Fibroblast of skin of right biceps (primary cell): ENCODE measurements at regions not wholly inside any gene's neighbourhood (a gene's known extent, or its start where the extent isn't known, plus 50 kb on each side); places are given as distances from the start of the nearest gene placed in this dataset.
"Not testable (repeated sequence)": the region's sequence is repeated elsewhere in the genome, so short reads cannot be mapped to it uniquely, and the experiment has no call there.

Experiments used
- DNase-seq: peaks from one replicate; pipeline ENCODE4 v3.0.0-alpha.2; 2013

DNA sequence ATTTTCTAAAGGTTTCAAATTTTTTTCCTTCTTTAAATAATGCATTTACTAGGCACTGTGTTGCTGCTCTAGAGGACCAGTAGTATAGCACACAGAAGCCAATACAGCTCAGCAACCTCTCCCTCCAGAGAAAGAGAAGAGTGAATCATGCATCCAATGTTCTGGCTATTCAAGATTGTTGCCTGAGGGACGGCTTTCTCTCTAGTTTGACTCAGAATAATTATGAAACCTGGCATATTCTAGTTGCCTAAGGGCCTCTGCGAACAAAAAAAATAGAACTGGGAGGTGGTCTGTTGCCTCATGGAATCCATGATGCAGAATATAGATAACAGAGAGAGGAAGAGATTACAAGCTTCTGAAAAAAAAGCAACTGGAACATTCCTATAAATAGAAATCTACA lies 1233.3 kb upstream of the PABPC4L start:
- DNase-seq: no peak

DNA sequence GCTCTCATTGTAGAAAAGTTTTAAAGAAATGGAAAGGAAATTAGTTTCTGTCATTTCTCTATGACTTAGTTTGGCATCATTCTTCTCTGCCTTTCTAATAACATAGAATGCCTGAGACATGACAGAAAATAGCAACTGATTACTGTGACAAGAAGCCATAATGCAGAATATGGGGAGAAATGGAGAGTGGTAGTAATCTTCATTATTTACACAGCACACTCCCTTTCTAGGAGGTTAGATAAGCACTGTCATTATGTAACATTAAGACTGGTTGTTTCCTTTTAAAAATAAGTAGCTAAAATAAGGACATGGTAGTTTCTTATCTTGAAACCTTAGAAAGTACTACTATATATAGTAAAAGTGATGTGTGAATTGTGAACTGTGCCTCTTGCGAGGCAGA lies 1227.9 kb upstream of the PABPC4L start:
- no peak for DNase-seq

DNA sequence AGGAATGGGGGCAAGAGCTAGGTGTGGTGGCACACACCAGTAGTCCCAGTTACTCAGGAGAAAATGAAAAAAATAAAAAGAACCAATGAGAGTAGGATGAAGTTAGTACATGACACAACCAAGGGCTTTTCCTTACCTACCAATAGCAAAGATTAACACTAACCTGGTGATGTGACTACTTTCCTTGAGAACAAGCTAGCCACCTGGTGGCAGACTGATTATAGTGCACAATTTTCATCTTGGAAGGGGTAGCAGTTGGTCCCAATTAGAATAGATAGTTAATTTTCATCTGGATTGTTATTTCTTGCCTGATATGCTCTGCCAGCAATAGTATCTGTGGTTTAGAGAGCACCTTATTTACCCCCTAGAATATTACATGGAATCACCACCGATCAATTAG lies 1216.8 kb upstream of the PABPC4L start:
- DNase-seq: peak; percentile 18

DNA sequence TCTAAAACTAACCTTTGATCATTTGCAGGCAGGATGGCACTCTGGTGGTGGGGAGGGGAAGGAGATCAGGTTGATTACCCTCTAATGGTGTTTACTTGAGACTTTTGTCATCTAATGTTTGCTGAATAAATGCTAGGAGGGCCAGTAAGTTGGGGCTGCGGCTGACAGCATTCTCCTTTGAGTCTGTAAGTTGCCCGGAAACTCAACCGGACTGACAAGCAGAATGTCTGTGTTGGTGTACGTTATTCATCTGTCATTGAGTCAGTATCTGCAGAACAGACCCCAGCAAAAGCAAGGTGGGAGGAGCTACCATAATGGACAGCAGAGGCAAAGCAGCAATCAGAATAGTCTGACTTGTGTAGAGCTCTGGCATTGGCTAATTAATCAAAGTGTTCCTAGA lies 1210.6 kb upstream of the PABPC4L start:
- DNase-seq: no peak

DNA sequence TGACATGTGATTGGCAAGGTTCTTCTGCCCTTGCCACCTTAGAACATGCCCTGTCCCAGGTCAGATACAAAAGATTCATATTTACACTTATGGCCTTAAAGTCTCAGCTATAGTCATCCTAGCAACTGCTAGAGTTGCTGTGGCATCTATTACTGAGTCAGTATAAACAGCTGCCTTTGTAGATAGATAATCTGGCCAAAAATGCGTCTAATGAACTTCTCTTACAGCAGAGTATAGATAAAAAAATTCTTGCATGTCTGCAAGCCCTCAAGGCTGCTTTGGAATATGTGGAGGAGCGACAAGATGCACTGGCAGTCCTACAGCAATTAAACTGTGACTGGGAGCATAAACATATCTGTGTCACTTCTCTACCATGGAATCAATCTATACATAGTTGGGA lies 1209.7 kb upstream of the PABPC4L start:
- no peak for DNase-seq

DNA sequence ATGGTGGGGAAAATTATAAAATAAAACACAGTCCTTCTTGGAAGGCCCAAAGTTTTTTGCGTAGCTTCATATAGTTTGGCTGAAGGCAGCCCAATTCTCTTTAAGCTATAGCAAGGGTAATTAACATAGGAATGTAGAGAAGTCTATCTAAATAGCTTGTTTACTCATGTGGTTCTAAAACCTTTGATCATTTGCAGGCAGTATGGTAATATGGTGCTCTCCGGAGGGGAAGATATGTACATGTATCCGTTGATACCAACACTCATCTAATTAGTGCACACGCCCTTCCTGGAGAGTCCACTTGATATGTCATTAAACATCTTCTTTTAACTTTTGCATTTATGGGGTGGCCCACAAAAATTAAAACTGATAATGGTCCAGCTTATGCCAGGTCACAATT lies 1207.7 kb upstream of the PABPC4L start:
- not testable (repeated sequence) for DNase-seq

DNA sequence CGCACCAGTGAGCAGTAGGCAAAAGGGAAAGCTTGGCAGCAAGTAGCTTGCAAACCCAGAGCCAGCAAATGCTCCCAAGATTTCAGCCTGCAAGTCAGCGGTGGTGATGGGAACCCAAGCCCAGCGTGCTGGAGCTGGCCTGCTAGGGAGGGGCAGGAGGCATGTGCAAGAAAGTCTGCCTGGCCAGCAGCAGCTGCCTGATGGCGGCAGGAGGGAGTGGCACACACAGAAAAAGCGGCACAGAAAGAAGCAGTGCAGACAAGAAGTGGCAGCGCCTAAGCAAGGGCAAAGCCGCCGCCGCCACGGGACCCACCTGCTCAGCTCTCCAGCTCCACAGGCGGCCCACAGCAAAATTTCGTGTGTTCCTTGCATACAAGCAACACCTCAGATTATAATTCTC lies 1206.5 kb upstream of the PABPC4L start:
- DNase-seq: no peak

DNA sequence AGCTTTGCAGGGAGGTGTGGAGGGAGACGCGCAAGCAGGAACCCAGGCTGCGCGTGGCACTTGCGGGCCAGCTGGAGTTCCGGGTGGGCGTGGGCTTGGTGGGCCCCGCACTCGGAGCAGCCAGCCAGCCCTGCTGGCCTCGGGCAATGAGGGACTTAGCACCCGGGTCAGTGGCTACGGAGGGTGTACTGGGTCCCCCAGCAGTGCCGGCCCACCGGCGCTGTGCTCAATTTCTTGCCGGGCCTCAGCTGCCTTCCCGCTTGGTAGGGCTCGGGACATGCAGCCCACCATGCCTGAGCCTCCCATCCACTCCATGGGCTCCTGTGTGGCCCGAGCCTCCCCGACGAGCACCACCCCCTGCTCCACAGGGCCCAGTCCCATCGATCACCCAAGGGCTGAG lies 1205.0 kb upstream of the PABPC4L start:
- not testable (repeated sequence) for DNase-seq

DNA sequence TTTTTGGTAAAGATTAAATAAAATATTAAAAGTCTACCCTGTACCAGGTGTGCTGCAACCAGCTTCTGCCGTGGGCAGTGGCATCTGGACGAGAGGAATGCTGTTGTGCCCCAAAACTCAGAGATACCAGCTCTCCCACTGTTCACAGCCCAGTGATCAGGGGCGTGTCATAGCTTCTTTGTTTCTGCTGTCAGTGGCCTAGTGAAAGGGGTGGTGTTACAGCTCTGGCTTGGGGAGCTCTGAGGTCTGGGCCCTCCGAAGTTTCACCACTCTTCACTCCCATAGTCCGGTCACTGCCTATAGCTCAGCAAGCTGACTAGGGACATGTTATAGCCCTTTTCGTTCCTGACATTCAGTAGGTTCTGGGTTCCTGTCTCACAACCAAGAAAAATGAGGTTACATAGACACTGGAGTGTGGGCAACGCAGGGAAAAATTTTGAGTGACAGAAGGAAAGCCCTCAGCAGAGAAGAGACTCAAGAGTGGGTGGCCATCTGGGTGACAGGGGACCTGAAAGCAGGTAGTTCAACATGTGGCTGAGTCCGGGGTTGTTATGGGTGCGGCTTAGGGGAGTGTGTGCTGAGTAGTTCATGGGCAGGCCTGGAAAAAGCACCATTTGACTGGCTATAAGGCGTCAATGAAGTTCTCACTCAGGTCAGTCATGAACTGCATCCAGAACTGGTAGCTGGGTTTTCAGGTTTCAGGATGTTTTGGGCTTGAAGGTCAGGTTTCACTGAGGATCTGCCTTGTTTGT lies 1184.4 kb upstream of the PABPC4L start:
- DNase-seq: no peak

DNA sequence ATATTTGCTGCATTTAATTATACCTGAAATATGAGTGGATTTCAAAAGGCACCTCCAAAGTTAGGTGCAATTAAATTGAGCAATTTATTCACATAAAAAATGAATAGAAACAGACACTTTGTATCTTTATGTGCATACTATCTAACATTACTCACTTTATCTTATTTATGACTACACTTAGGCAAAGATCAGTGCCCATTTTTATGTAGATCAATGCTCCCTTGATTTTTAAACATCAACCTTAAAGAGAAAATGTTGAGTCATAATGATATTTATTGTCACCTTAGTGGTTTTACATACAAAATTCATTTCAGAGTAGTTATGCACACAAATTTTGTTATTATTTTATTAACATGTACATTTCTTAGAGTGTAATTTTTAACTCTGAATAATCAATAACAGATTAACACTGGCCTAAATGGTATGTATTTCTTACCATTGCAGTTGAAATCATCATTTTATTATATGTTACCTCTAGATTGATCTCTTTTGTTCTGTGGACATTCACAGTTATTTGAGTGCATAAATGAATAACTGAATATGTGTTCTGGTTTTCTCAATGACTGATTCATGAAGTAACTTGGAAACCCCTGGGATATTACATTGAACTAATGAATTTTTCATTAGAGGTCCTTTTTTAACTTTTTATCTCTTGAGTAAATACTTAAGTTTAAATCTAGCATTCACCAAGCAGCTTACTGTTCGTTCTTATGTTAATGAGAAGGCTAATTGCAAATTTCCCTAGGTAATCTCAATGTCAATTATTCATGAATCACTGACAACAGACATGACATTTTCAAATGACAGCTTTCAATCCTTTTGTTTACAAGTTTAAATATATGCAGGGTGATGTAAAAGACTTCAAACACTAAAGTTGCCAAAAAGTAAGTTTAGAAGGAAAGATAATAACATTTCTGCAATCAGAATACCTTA lies 1182.0 kb upstream of the PABPC4L start:
- no peak for DNase-seq

DNA sequence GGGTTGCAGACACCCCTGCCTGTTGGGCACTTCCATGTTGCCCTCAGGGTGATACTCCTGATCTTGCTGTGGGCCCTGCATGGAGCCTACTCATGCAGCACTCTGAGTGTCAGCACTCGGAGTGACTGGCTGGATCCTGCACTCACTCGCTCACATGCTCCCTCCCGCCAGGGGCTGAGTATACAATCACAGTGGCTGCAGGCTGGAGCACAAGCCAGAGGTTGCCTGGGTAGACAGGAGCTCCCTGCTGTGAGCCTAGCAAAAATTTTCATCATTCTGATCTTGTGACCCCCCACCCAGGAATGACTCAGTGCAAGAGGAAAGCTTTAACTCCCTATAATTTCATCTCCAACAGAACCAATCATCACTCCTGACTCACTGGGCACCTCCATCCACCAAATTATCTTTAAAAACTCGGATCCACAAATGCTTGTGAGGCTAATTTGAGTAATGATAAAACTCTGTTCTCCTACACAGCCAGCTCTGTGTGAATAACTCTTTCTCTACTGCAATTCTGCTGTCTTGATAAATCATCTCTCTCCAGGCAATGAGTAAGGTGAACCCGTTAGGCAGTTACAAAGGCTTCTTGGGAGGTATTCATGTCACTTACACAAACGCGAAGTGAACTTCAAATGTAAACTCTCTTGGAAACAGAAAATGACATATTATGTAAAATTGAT lies 1180.8 kb upstream of the PABPC4L start:
- DNase-seq: peak; percentile 26

DNA sequence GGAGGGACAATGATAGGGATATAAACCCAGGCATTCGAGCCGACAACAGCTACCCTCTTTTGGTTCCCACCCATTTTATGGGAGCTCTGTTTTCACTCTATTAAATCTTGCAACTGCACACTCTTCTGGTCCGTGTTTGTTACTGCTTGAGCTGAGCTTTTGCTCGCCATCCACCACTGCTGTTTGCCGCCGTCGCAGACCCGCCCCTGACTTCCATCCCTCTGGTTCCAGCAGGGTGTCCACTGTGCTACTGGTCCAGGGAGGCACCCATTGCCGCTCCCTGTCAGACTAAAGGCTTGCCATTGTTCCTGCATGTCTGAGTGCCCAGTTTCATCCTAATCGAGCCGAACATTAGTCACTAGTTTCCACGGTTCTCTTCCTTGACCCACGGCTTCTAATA lies 1170.5 kb upstream of the PABPC4L start:
- DNase-seq: no peak

DNA sequence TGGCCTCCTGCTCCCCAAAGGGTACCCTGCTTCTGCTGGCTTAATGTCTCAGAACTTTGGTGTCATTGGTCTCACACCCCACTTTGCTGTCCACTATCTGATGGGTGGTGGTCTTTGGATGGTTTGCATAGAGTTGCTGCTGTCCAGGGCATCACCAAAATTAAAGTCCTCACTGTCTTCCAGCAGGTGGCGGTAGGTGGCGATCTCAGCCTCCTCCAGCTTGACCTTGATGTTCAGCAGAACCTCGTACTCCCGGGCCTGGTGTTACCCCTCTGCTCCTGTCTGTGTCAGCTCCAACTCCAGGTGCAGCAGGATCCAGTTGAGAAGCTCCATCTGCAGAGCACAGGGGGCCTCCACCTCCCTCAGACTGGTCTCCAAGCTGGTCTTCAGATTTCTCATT lies 1169.5 kb upstream of the PABPC4L start:
- no peak for DNase-seq

DNA sequence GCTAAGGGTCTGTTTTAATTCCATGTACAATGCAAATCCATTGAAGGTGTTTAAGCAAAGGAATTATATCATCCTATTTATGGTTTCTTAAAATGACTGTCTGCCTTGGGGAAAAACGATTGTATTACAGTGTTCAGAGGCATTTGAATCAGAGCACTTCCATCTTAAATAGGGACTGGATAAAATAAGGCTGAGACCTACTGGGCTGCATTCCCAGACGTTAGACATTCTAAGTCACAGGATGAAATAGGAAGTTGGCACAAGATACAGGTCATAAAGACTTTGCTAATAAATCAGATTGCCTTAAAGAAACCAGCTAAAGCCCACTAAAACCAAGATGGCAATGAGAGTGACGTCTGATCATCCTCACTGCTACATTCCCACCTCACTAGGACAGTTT lies 1167.2 kb upstream of the PABPC4L start:
- peak; percentile 4 for DNase-seq

DNA sequence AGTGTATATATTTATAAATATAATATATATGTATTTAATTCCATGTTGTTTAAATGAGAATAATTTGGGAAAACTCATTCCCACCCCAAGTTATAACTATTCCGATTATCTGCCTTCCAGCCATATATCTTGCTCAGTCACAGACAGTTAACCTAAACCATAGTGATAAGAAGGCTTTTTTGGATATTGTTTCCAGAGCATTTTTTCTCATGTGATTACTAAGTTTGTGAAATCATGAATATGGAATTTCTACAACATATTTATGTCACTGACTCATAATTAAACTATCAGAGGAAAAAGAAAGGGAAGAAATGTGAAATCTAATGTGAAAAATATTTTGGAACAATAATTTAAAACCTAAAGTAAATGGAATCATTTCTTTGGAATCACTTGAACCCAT lies 1163.5 kb upstream of the PABPC4L start:
- peak; percentile 70 for DNase-seq

DNA sequence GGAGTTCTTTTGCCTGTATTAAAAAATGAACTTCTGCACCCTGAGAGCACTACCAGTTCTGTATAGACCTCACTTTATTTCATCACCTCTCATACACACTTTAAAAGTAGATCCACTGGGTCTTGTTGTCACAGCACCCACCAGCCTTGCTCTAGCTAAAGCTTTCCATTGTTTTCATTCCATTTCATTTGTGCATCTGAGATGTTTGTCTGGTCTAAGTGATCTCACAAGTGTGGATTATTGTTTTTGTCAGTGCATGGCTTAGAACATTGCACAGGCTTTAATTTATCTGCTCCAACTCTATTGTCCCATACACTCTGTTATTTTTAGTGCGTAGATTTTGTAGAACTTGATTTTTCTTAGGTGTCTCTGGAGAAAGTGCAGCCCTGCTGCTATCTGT lies 1157.5 kb upstream of the PABPC4L start:
- DNase-seq: no peak

DNA sequence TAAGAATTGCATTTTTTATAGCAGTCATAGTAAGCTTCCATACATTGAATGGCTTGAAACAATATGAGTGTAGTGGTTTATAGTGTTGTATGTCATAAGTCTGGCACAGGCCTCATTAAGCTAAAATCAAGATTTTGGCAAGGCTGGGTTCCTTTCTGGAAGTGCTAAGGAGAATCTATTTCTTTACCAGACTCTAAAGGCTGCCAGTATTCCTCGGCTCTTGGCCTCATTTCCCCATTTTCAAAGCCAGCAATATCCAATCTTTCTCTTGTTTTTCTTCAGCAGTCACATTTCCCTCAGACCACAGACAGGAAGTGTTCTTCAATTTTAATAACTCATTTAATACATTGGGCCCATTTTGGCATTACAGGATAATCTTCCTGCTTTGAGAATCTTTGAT lies 1155.5 kb upstream of the PABPC4L start:
- DNase-seq: no peak

DNA sequence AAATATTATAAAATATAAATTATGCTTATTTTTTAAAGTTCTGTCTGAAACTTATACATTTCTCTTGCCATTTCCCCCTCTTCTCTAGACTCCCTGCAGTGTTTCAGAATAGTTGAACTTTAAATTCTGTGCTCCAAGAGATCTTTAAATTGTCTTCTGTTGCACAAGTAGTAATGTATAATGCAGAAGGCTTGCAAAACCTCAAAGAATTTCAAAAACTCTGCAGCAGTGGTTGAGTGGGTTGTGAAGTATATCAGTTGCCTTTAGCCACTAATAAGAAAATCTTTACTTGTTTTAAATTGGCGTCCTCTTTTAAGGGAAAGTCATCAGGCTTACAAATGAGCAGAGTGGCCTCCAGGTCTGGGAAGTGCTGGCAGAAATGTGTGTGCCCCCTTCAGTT lies 1153.3 kb upstream of the PABPC4L start:
- peak; percentile 46 for DNase-seq

DNA sequence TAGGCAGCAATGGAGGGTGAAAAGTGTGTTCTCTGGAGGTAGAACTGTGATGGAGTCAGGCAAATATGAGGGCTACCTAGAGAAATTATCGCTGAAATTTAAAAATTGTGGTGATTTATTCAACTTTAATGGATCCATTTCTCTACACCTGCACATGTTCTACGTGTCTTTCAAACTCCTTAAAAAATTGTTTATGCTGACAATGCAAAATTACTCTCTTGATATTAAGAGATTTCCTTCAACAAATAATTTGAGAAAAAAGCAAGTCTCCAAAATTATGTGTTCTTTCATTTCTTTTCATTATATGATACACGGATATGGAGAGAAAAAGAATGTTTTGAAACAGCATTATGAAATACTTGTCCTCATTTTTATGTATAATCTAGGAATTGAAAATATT lies 1151.4 kb upstream of the PABPC4L start:
- no peak for DNase-seq

DNA sequence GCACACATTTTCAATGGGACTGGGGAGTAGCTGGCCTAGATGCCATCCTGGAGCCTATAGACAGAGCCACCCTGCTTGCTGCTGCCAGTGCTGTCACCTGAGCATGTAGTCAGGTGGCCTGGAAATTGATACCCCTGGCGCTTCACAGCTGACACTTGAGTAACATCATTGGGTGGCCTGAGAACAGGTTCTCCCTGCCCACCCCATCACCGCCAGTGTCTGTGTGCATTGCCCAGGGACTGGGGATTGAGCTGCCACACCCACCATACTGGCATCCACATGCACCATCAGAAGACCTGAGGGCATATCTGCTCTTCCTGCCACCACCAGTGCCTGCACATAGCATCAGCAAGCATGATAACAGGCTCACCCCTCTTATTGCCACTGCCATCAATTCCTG lies 1142.9 kb upstream of the PABPC4L start:
- no peak for DNase-seq

DNA sequence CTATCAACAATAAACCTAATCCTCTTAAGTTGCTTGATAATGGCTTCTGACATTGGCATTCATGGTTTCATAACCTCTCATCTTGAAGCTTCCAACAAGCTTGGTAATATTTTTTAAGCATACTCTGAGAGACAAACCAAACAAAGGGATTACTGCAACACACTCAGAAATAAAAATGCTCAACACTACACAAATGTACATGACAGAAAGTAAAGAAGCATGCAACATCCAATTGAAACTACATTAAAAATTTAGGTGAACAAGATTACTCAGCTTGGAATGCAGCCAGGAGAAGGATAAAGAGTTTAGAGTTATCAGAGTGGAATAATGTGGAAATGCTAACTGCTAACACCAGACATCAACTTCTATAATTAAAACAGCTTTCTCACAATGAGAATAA lies 1136.6 kb upstream of the PABPC4L start:
- DNase-seq: no peak

DNA sequence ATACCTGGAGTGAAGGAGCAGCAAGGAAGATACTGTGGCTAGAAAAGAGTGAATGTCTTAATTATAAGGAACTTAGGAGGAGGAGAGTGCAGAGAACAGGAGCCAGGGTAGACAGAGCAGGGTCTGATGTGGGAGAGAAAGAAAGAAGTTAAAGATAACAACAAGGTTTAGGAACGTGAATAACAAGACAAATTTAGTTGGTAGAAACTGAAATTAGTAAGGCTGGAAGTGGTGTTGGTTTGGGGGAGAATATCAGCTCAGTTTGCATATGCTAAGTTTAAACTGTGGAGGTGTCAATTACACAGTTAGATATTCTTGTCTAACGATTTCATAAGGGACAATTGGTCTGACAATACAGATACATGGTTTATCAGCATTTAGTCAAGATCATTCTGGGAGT lies 1123.7 kb upstream of the PABPC4L start:
- no peak for DNase-seq

DNA sequence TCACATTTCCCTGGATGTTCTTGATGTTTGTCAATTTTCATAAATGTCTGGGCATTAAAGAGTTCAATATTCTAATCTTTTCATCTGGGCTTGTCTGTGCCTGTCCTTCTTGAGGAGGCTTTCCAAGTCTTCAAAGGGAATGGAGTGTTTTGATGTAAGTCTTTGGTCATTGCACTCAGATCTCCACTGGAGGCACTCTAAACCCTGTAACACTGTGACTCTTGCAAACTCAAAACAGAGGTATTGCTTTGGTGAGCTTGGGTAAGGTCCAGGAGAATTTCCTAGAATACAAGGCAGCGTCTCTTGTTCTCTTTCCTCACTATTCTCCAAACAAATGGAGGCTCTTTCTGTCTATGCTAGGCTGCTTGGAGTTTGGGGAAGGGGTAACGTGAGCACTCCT lies 1118.1 kb upstream of the PABPC4L start:
- no peak for DNase-seq

DNA sequence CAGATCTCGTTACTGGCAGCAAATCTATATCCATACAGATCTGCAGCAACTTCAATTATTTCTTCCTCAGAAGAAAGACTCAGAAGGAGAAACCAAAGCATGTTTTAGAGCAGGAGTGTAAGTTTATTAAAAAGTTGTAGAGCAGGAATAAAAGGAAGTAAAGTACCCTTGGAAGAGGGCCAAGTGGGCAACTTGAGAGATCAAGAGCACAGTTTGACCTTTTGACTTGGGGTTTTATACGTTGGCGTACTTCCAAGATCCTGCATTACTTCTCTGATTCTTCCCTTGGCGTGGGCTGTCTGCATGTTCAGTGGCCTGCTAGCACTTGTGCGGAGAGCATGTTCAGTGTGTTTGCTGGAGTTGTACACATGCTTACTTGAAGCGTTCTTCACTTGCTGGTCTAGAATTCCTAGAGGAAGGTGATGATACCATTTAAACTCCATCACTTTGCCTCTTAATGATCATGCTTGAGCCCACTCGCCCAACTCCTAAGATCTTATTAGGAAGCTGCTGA lies 1114.7 kb upstream of the PABPC4L start:
- DNase-seq: no peak
